HG03558 (cell line): ENCODE measurements at regions not wholly inside any gene's neighbourhood (a gene's known extent, or its start where the extent isn't known, plus 50 kb on each side); places are given as distances from the start of the nearest gene placed in this dataset.
"Not testable (repeated sequence)": the region's sequence is repeated elsewhere in the genome, so short reads cannot be mapped to it uniquely, and the experiment has no call there.

ENCODE experiments used
- ATAC-seq: cut with Tn5 transposase; IDR thresholded peaks from one replicate; pipeline ENCODE4 v1.9.1; 2021; ENCODE audit warnings: moderate number of reproducible peaks; ENCODE audit not compliant: unreplicated experiment; ENCODE audit errors: extremely low read depth

DNA sequence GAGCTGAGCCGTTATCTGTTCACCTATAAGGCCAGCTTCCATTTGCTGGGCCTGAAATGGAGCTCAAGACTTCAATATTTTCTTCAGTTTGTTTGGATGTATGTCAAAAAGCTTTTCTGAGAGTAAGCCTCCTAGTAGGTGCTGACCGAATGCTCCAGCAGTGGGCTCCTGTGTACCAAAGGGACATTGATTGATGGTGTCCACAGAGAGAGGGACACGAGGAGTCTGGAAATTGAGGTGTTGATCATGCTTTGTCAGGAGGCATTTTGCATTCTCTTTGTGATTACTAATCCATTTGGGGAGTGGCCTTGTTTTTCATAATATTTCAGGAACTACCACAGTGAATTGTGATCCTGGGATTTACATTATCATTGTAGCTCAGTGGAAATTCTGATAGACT lies 107.7 kb upstream of the SLC38A2 start:
- no peak for ATAC-seq

DNA sequence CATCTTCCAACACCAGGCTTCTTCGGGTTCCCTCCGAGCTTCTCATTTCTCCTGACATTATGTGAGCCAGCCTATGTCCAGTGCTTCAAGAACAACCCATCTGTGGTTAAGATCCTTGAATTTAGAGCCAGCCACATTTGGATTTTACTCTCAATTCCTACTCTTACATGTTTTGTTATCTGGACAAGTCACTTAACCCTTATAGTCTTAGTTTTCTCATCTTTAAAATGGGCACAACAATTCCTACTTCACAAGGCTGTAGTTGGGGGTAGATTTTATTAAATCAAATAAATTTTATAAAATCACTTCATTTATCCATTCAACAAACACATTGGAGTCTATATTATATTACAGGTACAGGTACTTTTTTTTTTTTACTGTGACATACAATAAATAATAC lies 105.5 kb upstream of the SLC38A2 start:
- ATAC-seq, result no peak

DNA sequence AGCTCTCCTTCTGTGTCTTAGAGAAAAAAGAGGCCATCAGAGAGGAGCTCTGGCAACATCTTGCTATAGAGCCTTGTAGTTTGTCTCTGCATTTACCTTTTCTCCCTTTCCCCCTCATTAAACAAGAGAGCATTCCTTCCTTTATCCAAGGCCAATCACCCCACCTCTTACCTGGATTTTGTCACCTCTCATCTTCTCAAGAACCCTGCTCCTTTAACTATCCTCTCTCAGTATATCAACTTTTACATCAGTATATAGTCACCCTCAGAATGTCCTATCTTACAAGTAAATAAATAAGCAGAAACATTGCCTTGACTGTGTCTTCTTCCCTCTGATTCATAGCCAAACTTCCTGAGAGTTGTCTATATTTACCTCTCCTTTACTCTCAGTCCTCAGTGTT lies 105.0 kb upstream of the SLC38A2 start:
- ATAC-seq, result no peak

DNA sequence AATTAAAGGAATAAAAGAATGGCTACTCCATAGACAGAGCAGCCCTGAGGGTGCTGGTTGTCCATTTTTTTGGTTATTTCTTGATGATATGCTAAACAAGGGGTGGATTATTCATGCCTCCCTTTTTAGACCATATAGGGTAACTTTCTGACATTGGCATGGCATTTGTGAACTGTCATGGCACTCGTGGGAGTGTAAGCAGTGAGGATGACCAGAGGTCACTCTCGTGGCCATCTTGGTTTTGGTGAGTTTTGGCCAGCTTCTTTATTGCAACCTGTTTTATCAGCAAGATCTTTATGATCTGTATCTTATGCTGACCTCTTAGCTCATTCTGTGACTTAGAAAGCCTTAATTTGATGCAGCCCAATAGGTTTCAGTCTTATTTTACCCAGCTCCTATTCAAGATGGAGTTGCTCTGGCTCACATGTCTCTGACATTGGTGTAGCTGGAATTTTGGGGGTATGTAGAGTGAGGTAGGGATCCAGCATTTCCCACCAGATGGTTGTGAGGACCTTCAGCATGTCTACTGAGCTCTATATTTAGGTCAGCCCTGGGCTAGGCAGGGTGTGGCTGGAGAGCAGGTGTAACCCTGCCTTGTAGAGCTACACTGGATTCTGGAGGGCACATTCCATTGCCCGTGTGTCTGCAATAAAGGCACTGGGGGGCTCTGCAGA lies 103.5 kb upstream of the SLC38A2 start:
- no peak for ATAC-seq

DNA sequence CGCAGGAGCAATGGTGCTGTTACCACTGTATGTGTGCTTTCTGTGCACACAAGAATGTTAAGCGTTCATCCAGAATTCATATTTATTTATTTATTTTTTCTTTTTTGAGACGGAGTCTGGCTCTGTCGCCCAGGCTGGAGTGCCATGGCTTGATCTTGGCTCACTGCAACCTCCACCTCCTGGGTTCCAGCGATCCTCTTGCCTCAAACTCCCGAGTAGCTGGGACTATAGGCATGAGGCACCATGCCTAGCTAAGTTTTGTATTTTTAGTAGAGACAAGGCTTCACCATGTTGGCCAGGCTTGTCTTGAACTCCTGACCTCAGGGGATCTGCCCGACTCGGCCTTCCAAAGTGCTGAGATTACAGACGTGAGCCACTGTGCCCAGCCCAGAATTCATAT lies 101.8 kb upstream of the SLC38A2 start:
- ATAC-seq, result not testable (repeated sequence)

DNA sequence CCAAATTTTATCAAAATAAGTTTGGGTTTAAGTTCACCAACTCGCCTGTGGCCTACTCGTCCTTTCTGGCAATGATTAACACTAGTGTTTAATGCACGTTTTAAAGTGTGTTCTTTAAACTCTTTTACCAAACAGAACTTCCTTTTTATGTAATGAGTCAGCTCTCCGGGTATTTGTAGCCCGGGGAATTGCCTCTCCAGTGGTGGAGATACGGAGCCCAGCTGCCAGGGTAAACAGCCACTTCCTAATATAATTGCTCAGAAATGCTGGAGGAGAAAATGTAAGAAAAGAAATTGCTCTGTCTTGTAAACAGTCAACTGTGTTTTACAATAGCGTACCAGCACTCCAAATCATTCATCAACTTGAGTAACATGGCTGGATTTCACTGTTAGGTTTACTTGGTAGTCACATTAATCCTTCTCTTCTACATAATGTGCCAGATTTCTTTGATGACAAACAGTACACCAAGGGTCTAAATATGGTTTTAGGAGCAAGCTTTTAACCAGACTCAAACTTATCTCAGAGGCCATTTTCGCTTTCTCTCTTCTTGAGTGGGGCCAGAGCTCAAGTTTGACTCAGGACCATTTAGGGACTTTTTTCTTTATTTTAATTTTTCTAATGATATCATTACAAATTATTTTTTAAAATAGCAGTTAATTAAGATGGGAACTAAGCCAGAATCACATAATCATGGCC lies 101.2 kb upstream of the SLC38A2 start:
- peak; percentile 76 for ATAC-seq

DNA sequence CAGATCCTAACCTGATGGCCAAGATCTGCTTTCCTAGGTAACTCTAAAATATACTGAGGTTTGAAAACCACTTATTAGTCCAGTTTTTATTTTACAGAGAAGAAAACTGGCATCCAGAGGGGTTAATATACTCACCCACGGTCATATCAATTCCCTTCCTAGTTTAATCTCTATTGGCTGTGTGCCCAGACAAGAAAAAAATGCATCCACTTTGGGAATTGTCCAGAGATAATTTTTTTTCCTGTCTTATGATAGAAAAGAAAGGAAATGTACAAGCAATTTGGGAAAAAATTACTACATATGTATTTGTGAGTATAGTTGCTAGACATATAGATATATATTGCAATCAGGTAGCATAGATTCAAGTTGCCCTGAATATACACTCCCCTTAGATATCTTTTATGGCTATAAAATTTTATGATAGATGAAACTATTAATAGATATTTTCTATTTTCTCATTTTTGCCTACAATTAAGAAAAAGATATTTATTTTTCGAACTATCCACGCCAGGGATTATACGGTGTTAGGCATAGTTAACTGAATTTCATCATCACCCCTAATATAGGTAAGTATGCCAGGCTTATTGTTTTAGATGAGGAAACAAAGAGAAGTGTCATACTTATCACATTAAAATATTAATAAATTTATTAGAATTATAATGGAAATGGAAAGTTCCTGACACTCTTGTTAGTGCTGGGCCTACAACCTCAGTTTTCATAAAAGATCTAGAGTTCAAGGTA lies 100.5 kb upstream of the SLC38A2 start:
- no peak for ATAC-seq

DNA sequence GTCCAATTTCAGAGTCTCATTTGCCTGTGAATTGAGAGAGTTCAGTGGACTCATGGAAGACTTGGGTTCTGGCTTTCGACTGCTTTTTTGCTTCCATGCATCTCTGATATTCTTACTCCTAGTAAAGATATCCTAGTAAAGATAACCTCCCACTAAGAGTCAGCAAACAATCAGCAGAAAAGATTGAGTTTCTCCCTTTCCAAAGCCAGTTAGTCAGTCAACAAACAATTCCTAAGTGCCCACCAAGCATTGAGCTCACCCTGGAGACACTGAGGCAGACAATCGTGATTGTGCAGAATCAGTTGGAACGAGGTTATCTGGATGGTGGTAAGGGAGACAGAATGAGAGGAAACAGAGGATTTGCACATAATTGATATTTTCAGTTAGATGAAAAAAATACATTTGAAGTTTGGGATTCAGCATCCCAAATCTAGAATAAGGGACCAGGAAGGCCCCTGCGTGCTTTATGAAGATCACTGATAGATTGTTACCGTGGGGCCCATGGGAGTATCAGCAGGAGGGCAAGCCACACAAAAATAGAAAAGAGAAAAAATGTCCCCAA lies 99.7 kb upstream of the SLC38A2 start:
- ATAC-seq, result no peak

DNA sequence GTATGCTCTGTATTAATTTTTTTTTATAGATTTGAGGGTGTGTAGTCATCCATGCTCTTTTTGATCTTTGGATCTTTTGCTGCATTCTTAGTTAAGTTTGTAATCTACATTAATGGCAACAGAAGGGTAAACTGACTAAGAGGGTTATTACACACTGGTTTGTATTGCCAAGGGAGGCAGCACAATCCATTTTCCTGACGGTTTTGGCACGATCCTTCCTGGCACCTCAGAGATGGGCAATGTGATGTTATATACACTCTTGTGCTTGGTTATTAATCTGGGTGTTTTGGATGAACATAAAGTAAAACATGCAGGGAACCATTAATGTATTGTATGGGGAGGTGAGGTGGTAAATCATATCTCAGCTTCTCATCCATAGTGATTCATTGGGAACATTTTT lies 98.8 kb upstream of the SLC38A2 start:
- ATAC-seq, result no peak

DNA sequence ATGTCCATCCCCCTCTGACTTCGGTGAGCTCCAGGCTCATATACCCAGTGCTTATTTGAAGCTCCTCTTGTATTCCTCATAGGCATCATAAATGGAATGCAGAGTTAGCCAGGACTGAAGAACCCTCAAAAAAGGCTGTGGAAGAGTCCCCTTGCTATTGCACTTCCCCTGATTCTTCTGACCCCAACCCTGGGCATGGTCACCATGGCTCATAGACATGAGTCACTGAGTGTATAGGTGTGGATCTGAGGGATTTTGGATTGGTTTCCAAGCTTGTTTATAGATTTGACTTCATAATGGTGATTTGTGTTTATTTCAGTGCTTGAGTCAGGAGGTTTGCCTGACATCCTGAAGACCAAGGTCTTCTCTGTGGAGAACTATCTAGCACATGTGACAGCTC lies 98.4 kb upstream of the SLC38A2 start:
- ATAC-seq, result no peak

DNA sequence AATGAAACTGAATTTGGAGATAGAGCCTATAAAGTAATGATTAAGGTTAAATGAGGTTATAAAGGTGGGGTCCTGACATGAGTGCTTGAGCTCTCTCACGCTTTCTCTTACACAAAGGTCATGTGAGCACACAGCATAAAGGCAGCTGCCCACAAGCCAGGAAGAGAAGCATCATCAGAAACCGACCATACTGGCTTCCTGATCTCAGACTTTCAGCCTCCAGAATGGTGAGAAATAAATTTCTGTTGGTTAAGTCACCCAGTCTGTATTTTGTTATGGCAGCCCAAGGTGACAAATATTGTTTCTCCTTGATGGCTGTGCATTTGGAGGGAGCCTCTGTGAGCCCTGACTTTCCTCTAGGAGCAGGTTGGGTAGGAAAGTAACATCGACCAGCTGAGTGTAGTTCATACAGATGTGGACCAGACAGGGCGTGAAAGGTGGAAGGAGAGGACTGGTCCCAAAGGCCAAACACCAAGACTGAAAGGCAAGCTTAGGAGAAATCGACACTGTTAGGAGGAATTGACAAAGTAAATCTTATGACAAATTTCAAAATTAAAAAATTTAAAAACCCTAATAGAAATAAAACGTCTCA lies 97.6 kb upstream of the SLC38A2 start:
- ATAC-seq, result no peak

DNA sequence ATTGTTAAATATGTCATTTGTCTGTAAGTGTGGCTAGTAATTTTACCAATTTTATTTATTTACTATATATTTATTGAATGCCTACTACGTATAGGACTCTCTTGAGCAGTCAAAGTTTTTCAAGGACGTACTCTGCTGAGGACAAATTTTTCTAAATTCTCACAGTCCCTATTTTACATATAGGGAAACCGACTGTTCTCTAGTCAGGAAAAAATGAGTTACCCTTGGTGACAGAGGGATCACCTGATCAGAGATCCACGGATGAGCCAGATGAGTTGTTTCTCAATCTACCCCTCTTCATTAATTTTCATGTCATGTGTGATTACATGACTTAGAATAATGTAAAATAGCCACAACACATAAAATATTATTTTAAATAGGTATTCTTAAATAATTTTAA lies 96.2 kb upstream of the SLC38A2 start:
- no peak for ATAC-seq

DNA sequence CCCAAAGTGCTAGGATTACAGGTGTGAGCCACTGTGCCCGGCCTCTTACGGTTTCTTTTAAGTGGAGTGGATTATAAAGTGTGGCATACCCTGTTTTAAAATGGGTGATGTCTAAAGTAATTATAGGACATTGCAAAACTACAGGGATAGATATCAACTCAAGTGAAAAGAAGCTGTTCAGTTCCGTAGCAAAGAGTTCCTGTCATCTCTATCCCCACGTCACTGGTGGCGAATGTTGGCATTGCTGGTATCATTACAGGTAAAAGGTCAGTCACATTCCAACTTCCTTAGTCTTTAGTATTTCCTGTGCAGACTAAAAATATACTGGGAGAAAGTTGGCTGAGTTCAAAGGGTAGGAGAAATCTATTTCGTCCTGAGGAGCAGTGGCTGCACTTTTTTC lies 95.6 kb upstream of the SLC38A2 start:
- no peak for ATAC-seq

DNA sequence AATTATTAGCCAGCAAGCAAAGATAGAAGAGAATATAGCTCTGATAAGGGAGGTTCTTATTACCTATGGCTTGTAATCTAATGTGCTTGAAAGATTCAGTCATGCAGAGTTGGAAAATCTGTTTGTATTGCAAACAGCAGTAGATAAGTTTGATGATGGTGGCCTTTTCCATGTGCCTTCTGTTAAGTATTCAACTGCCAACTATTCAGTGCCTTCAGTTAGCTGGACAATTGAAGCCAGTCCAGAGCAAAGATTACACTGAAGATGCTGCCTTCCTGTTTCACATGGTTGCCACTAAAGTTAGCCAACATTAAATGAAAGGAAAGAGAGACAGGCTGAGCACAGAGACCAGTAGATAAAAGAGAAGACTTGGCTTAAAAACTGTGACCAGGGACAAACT lies 92.7 kb upstream of the SLC38A2 start:
- ATAC-seq, result no peak

DNA sequence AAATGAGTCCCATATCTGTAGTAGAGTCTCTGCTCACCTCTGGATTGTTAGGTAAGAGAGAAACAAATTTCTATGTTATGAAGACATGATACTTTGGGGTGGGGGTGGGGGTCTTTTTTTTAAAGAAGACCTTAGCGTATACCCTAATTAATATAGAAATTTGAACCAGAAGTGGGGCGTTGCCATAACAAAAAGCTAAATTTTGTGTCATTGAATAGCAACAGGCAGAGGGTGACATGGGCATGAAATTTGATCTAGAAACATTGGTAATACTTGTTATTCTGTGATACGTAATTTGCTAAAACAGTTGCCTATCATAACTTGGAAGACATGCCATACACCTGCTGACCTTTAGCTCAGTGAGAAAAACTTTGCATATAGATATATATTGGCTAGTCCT lies 92.3 kb upstream of the SLC38A2 start:
- no peak for ATAC-seq

DNA sequence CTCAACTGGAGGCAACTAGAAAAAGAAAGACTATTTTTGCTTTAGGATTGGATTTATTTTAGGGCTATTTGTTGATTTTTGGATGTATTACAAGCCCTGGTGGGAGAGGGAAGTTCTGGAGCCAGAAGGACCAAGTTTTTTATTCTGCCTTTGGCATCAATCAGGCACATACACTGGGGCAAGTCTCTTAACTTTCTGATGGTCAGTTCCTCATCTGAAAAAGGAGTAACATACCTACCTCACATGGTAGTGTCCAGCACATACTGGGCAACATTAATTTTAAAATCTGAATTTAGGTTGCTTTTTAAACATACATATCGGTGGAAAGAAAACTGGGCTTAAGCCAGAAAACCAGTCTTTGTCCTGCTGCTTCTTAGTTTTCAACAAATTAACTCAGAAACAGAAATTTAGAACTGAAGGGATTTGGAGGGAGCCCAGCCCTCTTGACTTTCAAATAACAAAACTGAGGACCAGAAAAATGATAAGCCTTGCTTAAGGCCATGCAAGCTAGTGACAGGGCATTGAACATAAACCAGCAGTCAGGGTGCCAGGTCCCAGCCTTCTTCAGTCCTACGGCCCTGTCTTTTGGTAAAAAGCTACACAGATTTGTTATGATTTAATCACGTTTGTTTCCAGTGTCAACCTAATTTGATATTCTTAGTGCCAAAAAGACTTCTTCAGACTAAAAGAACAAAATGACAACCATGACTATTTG lies 90.2 kb upstream of the SLC38A2 start:
- ATAC-seq, result no peak

DNA sequence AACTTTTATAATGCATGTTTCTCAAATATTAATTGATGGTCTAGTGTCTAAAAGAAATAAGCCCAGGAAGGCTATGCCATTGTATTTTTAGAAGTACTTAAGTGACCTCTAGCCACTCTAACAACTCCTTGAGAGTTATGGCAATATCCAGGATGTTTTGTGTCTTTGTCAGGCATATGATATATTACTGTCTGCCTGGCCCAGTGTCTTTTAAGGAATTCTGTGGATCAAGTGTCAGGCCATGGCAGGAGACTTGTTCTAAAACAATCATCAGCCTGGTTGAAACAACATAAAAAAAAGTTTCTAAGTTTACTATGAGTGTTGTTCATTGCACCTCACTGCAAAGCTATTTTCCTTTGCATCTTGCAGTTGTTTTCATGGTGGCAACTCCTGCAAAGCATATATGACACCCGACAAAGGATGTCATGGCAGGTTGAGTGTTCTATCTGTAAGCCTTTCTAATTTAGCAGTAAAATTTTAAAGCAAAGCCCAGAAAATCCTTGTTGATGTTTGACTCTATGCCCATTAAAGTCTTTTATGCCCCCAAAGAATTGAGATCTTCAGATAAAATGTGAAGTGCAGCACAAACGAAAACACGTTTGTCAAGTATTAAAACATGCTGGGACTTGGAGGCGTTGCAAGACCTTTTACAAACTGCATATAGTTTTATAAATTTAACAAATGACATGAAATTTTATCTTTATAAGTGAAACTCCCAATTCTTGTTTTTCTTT lies 89.5 kb upstream of the SLC38A2 start:
- no peak for ATAC-seq

DNA sequence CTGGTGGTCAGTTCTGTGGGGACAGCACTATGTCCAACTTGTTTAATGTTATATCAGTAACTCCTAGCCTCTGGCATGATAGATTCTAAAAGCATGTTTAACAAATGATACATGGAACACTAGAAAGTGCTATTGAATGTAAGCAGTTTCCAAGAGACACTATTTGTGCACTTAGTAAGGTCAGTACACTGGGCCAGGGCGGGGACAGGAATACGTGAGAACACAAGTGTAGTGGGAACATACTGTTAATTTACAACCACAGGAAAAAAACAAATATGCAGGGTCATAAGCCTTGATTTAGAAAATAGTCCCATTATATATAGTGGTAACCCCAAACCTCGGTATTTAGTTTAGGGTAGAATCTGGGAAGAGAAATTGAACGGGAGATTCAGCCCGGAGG lies 88.9 kb upstream of the SLC38A2 start:
- ATAC-seq, result no peak

DNA sequence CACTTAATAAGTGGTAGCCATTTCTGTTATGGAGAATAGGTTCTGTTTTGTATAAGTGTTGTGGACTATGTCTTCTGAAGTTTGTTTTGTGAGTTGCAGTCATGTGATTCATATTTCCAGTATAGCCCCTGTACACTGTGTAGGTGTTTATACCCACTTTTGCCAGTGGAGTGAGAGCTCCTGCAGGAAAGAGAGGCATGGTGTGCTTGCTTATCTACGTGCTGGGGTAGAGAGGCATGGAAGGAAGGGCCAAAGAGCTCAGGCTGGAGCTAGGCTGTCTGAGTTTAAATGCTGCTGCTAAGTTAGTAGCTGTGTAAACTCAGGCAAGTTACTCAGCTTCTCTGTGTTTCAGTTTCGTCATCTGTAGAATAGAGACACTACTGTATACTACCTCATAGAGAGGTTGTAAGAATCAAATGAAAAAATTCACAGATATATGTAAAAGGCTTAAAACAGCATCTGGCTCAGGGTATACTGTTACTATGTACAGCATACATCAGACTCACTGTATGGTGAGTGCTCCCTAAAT lies 88.2 kb upstream of the SLC38A2 start:
- no peak for ATAC-seq
